Pons (tissue), 1 donor: ENCODE measurements at regions not wholly inside any gene's neighbourhood (a gene's known extent, or its start where the extent isn't known, plus 50 kb on each side); places are given as distances from the start of the nearest gene placed in this dataset.
"Not testable (repeated sequence)": the region's sequence is repeated elsewhere in the genome, so short reads cannot be mapped to it uniquely, and the experiment has no call there.

Source experiments
- DNase-seq: peaks from one replicate; pipeline ENCODE4 v3.0.0-alpha.2; 2016; ENCODE audit warnings: low spot score

- no peak for DNase-seq
Observed at GRCh38 chr16:17744921-17745572, 274.3 kb upstream of the XYLT1 start.

- DNase-seq, result no peak
Observed at GRCh38 chr16:17743578-17743977, 272.8 kb upstream of the XYLT1 start.

GRCh38 chr16:17743158-17743557 is 272.4 kb upstream of the XYLT1 start:
- DNase-seq, result no peak

- not testable (repeated sequence) for DNase-seq
Observed at GRCh38 chr16:17735099-17735498, 264.3 kb upstream of the XYLT1 start.

GRCh38 chr16:17729820-17730219 is 259.1 kb upstream of the XYLT1 start:
- DNase-seq, result no peak

- DNase-seq, result no peak
Observed at GRCh38 chr16:17728196-17728595, 257.4 kb upstream of the XYLT1 start.

- no peak for DNase-seq
Observed at GRCh38 chr16:17724242-17724898, 253.6 kb upstream of the XYLT1 start.

GRCh38 chr16:17723531-17724134 is 252.9 kb upstream of the XYLT1 start:
- DNase-seq, result no peak

- no peak for DNase-seq
Observed at GRCh38 chr16:17718495-17718894, 247.7 kb upstream of the XYLT1 start.

GRCh38 chr16:17705847-17706246 is 235.1 kb upstream of the XYLT1 start:
- no peak for DNase-seq

- DNase-seq, result no peak
Observed at GRCh38 chr16:17696616-17697015, 225.9 kb upstream of the XYLT1 start.

- DNase-seq, result no peak
Observed at GRCh38 chr16:17692484-17692883, 221.7 kb upstream of the XYLT1 start.

GRCh38 chr16:17691899-17692176 is 221.1 kb upstream of the XYLT1 start:
- no peak for DNase-seq

- DNase-seq, result no peak
Observed at GRCh38 chr16:17691106-17691898, 220.5 kb upstream of the XYLT1 start.

- DNase-seq, result no peak
Observed at GRCh38 chr16:17685447-17685846, 214.7 kb upstream of the XYLT1 start.

GRCh38 chr16:17683281-17683680 is 212.5 kb upstream of the XYLT1 start:
- no peak for DNase-seq

GRCh38 chr16:17676171-17676570 is 205.4 kb upstream of the XYLT1 start:
- DNase-seq, result no peak

GRCh38 chr16:17668386-17668785 is 197.6 kb upstream of the XYLT1 start:
- DNase-seq, result no peak

- DNase-seq, result no peak
Observed at GRCh38 chr16:17666293-17666692, 195.5 kb upstream of the XYLT1 start.

GRCh38 chr16:17658881-17659280 is 188.1 kb upstream of the XYLT1 start:
- no peak for DNase-seq

GRCh38 chr16:17657045-17657444 is 186.3 kb upstream of the XYLT1 start:
- DNase-seq, result no peak

GRCh38 chr16:17654571-17654970 is 183.8 kb upstream of the XYLT1 start:
- no peak for DNase-seq

- no peak for DNase-seq
Observed at GRCh38 chr16:17654142-17654541, 183.4 kb upstream of the XYLT1 start.
